Neural cell (in vitro differentiated cells): ENCODE measurements at regions not wholly inside any gene's neighbourhood (a gene's known extent, or its start where the extent isn't known, plus 50 kb on each side); places are given as distances from the start of the nearest gene placed in this dataset.

Experiments used
- H2AFZ ChIP-seq: fragments of 200-600, 300-800 bp; sonication (generic), shearing (Covaris generic); 2 replicates; pipeline ENCODE4 v1.6.0; 2014; ENCODE audit warnings: low read depth, mild to moderate bottlenecking, antibody characterized with exemption, low read length, moderate library complexity
- H3F3A ChIP-seq: fragments of 200-600 bp; shearing (Covaris generic); 2 replicates; pipeline ENCODE4 v1.6.1; 2016; ENCODE audit warnings: mild to moderate bottlenecking, moderate library complexity, mixed read lengths, antibody characterized with exemption, low read length; ENCODE audit not compliant: insufficient read depth, poor library complexity, severe bottlenecking
- H3K27ac ChIP-seq: fragments of 200-600, 300-800 bp; sonication (generic), shearing (Covaris generic); 2 replicates; pipeline ENCODE4 v1.5.1; 2014; ENCODE audit warnings: mild to moderate bottlenecking, low read length, moderate library complexity
- H3K27me3 ChIP-seq: fragments of 300-800, 200-600 bp; sonication (generic), shearing (Covaris generic); 2 replicates; pipeline ENCODE4 v1.6.0; 2014; ENCODE audit warnings: mild to moderate bottlenecking, low read depth, low read length, moderate library complexity; ENCODE audit not compliant: insufficient read depth
- H3K36me3 ChIP-seq: fragments of 300-800, 200-600 bp; sonication (generic), shearing (Covaris generic); 2 replicates; pipeline ENCODE4 v1.5.1; 2014; ENCODE audit warnings: mild to moderate bottlenecking, antibody characterized with exemption, low read length, moderate library complexity; ENCODE audit not compliant: insufficient read depth
- H3K4me2 ChIP-seq: fragments of 300-800, 200-600 bp; sonication (generic), shearing (Covaris generic); 2 replicates; pipeline ENCODE4 v1.6.0; 2014; ENCODE audit warnings: mild to moderate bottlenecking, low read length
- H3K4me3 ChIP-seq: fragments of 300-800, 200-600 bp; sonication (generic), shearing (Covaris generic); 2 replicates; pipeline ENCODE4 v1.5.1; 2014; ENCODE audit warnings: mild to moderate bottlenecking, low read length, moderate library complexity
- H3K79me2 ChIP-seq: fragments of 200-600 bp; shearing (Covaris generic); replicated peaks from 2 replicates; pipeline ENCODE4 v1.6.0; 2014; ENCODE audit warnings: mild to moderate bottlenecking, low read length, moderate library complexity; ENCODE audit not compliant: insufficient read depth
- H3K9ac ChIP-seq: fragments of 300-800, 200-600 bp; sonication (generic), shearing (Covaris generic); 2 replicates; pipeline ENCODE4 v1.6.1; 2016; ENCODE audit warnings: mild to moderate bottlenecking, low read length, mixed read lengths
- H3K9me2 ChIP-seq: fragments of 200-600 bp; shearing (Covaris generic); 2 replicates; pipeline ENCODE4 v1.6.1; 2016; ENCODE audit warnings: mild to moderate bottlenecking, low read length, mixed read lengths; ENCODE audit not compliant: insufficient read depth
- H3K9me3 ChIP-seq: fragments of 200-600, 300-800 bp; sonication (generic), shearing (Covaris generic); 2 replicates; pipeline ENCODE4 v1.6.1; 2016; ENCODE audit warnings: mild to moderate bottlenecking, mixed run types, low read length, moderate library complexity, mixed read lengths
- H4K20me1 ChIP-seq: fragments of 200-600 bp; shearing (Covaris generic); 2 replicates; pipeline ENCODE4 v1.6.1; 2016; ENCODE audit warnings: mild to moderate bottlenecking, mixed run types; ENCODE audit not compliant: insufficient read depth
- CTCF ChIP-seq: fragments of 450-650 bp; IDR thresholded peaks from 2 replicates; pipeline ENCODE4 v1.5.1; 2014; ENCODE audit warnings: antibody characterized with exemption, mild to moderate bottlenecking, moderate library complexity; ENCODE audit not compliant: poor library complexity, severe bottlenecking
- EP300 ChIP-seq: fragments of 450-650 bp; conservative IDR thresholded peaks from 2 replicates; pipeline ENCODE4 v1.6.1; 2014; ENCODE audit warnings: antibody characterized with exemption, mild to moderate bottlenecking, moderate library complexity; ENCODE audit not compliant: poor library complexity, severe bottlenecking
- EZH2 ChIP-seq: fragments of 200-600, 300-800 bp; shearing (Covaris generic), sonication (generic); IDR thresholded peaks from 2 replicates; pipeline ENCODE4 v1.6.1; 2014; ENCODE audit warnings: antibody characterized with exemption, low read length, borderline replicate concordance, mild to moderate bottlenecking; ENCODE audit not compliant: insufficient read depth, poor library complexity, severe bottlenecking
- MXI1 ChIP-seq: fragments of 450-650 bp; conservative IDR thresholded peaks from 2 replicates; pipeline ENCODE4 v1.6.1; 2014; ENCODE audit warnings: antibody characterized with exemption, mild to moderate bottlenecking; ENCODE audit not compliant: poor library complexity, severe bottlenecking
- POLR2AphosphoS5 ChIP-seq: IDR thresholded peaks from 2 replicates; pipeline ENCODE4 v1.6.1; 2012
- RAD21 ChIP-seq: fragments of 450-650 bp; conservative IDR thresholded peaks from 2 replicates; pipeline ENCODE4 v1.6.1; 2014; ENCODE audit warnings: antibody characterized with exemption, mild to moderate bottlenecking, moderate library complexity
- SMC3 ChIP-seq: fragments of 450-650 bp; conservative IDR thresholded peaks from 2 replicates; pipeline ENCODE4 v1.6.1; 2014; ENCODE audit warnings: antibody characterized with exemption, mild to moderate bottlenecking, moderate library complexity; ENCODE audit not compliant: poor library complexity
- TAF1 ChIP-seq: IDR thresholded peaks from 2 replicates; pipeline ENCODE4 v1.6.1; 2012; ENCODE audit warnings: low read depth
- TF ChIP-seq, protein P1 (sequence below): IDR thresholded peaks from 2 replicates; pipeline ENCODE4 v1.6.1; 2012; ENCODE audit warnings: borderline replicate concordance

DNA sequence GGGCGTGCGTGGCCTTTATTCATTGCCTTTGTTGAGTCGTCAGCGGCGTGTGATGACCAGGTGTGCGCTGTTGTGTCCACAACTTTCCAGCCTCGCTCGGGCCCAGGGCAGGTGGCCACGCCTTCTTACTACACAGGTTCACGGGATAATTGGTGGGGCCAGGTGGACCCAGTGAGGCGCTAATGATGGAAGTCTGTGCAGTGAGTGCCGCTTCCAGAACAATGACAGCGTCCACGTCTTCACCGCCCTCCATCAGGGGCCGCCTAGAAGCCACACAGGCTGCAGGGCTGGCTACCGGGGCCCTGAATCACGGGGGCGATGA is 1197.3 kb downstream of the BRD1 start (continued):
- TF ChIP-seq CTCF = no peak

GRCh38 chr22:48629631-48630432 is 1197.8 kb downstream of the BRD1 start:
- Histone ChIP-seq H3K9me2 (no peaks in the 10 kb centered on the region), H3K36me3 (no peaks in the 10 kb centered on the region), H3K4me3 (no peak overlapping the region), H3K9ac (no peak overlapping the region), H3K4me2 (no peak overlapping the region), H2AFZ (no peak overlapping the region), H3K9me3 (no peaks in the 10 kb centered on the region), H3K79me2 (no peaks in the 10 kb centered on the region), H3K27ac (no peak overlapping the region), H3F3A (no peaks in the 10 kb centered on the region), H3K27me3 (no peaks in the 10 kb centered on the region), H4K20me1 (no peaks in the 10 kb centered on the region)
- TF ChIP-seq EZH2 = no peak
- no peak for TF ChIP-seq RAD21
- no peak for TF ChIP-seq TAF1
- TF ChIP-seq POLR2AphosphoS5 = no peak
- no peak for TF ChIP-seq CTCF
- TF ChIP-seq MXI1 = no peak
- TF ChIP-seq SMC3 = no peak
- TF ChIP-seq, protein P1, sequence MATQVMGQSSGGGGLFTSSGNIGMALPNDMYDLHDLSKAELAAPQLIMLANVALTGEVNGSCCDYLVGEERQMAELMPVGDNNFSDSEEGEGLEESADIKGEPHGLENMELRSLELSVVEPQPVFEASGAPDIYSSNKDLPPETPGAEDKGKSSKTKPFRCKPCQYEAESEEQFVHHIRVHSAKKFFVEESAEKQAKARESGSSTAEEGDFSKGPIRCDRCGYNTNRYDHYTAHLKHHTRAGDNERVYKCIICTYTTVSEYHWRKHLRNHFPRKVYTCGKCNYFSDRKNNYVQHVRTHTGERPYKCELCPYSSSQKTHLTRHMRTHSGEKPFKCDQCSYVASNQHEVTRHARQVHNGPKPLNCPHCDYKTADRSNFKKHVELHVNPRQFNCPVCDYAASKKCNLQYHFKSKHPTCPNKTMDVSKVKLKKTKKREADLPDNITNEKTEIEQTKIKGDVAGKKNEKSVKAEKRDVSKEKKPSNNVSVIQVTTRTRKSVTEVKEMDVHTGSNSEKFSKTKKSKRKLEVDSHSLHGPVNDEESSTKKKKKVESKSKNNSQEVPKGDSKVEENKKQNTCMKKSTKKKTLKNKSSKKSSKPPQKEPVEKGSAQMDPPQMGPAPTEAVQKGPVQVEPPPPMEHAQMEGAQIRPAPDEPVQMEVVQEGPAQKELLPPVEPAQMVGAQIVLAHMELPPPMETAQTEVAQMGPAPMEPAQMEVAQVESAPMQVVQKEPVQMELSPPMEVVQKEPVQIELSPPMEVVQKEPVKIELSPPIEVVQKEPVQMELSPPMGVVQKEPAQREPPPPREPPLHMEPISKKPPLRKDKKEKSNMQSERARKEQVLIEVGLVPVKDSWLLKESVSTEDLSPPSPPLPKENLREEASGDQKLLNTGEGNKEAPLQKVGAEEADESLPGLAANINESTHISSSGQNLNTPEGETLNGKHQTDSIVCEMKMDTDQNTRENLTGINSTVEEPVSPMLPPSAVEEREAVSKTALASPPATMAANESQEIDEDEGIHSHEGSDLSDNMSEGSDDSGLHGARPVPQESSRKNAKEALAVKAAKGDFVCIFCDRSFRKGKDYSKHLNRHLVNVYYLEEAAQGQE = no peak
- TF ChIP-seq EP300 = no peak
